Sigmoid colon (tissue), 6 donors: ENCODE measurements at regions not wholly inside any gene's neighbourhood (a gene's known extent, or its start where the extent isn't known, plus 50 kb on each side); places are given as distances from the start of the nearest gene placed in this dataset.

Experiments
- DNase-seq: peaks from one replicate; pipeline ENCODE4 v3.0.0-alpha.2; 2019
- H3K27ac ChIP-seq, 4 donors: fragments of 200-600 bp; sonication (generic); one replicate each; pipeline ENCODE4 v1.5.1; 2016 to 2019; ENCODE audit warnings: mild to moderate bottlenecking in 1 of 4
- H3K27me3 ChIP-seq, 3 donors: fragments of 200-600 bp; sonication (generic); one replicate each; pipeline ENCODE4 v1.5.1; 2019; ENCODE audit warnings: mild to moderate bottlenecking in 1 of 3
- H3K36me3 ChIP-seq, 4 donors: fragments of 200-600 bp; sonication (generic); one replicate each; pipeline ENCODE4 v1.5.1; 2016 to 2019
- H3K4me1 ChIP-seq, 4 donors: fragments of 200-600 bp; sonication (generic); one replicate each; pipeline ENCODE4 v1.5.1; 2017 to 2019
- H3K4me3 ChIP-seq, 4 donors: fragments of 200-600 bp; sonication (generic); one replicate each; pipeline ENCODE4 v1.5.1; 2017 to 2019; ENCODE audit warnings: mild to moderate bottlenecking in 2 of 4, moderate library complexity in 1 of 4
- H3K9me3 ChIP-seq, 4 donors: fragments of 200-600 bp in 3 of 4; sonication (generic) in 3 of 4; one replicate each; pipeline versions ENCODE4 v1.5.1 to v1.6.1; 2013 to 2019
- EP300 ChIP-seq, 4 donors: sonication (generic); formaldehyde crosslinking; IDR thresholded peaks; one replicate each; pipeline ENCODE4 v1.6.1; 2017; ENCODE audit warnings: antibody characterized with exemption in 4 of 4
- POLR2A ChIP-seq, 2 donors: fragments of 450-650 bp; IDR thresholded peaks; one replicate each; pipeline ENCODE4 v1.6.1; 2016; ENCODE audit warnings: antibody characterized with exemption in 2 of 2, mild to moderate bottlenecking in 2 of 2, moderate library complexity in 2 of 2
- POLR2AphosphoS5 ChIP-seq, 4 donors: sonication (generic); formaldehyde crosslinking; IDR thresholded peaks; one replicate each; pipeline ENCODE4 v1.6.1; 2017; ENCODE audit warnings: antibody characterized with exemption in 4 of 4
- WGBS, 2 donors: extraction: QIAGEN DNeasy Blood & Tissue Kit; methylation state at CpG; one replicate each; pipeline ENCODE4 v1.1.7; 2013; 5-methylcytosine and 5-hydroxymethylcytosine counted together
- intact Hi-C: fragments of 100-400 bp; cut with DNase I; formaldehyde crosslinking; loops from one replicate; pipeline ENCODE4 v1.15.1; 2023
- TF ChIP-seq, protein P1 (sequence below), 4 experiments: fragments of 450-650 bp in 3 of 4; fragments of 200-600 bp in 1 of 4; IDR thresholded peaks; one replicate each; pipeline ENCODE4 v1.5.1; 2016 to 2019; ENCODE audit warnings: antibody characterized with exemption in 4 of 4, mild to moderate bottlenecking in 3 of 4, moderate library complexity in 2 of 4
- donor health status: healthy with polysubstance abuse.
- donor health status: healthy.

DNA sequence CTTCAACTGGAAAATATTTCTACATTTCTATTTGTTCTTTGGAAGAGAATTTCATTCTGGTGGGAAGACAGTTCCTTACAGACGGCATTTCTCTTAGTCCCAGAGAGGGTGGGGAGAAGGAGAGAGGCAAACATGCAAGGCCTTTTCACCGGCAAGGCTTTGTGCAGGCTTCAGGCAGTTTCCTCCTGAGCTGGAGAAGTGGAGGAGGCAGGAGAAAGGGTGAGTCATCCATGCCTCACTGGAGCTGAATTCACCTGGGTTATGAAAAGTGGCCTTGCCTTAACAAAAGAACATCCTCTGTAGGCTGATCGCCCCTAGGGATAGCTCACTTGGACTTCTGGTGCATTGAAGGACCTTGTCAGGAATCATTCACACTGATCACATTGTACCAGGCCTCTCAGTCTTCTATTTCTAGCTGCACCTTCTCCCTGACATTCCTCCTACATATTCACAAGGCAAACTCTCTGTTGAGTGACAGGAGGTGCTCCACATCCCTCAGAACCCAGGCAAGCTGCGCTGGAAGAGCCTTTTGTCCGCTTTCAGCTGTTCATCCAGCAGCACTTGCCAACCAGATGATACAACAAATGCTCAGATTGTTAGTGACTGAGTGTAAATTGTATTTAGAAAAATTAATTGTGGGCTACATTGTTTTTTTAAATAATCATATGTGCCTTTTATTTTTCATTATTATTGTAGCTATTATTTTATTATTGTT, 796.1 kb downstream of the DCDC2C start:
- no peaks in the 10 kb centered on the region for H3K27me3 ChIP-seq
- no peaks in the 10 kb centered on the region for H3K36me3 ChIP-seq
- H3K4me1 ChIP-seq: no peaks in the 10 kb centered on the region
- no peak overlapping the region for H3K27ac ChIP-seq
- TF ChIP-seq, protein P1, sequence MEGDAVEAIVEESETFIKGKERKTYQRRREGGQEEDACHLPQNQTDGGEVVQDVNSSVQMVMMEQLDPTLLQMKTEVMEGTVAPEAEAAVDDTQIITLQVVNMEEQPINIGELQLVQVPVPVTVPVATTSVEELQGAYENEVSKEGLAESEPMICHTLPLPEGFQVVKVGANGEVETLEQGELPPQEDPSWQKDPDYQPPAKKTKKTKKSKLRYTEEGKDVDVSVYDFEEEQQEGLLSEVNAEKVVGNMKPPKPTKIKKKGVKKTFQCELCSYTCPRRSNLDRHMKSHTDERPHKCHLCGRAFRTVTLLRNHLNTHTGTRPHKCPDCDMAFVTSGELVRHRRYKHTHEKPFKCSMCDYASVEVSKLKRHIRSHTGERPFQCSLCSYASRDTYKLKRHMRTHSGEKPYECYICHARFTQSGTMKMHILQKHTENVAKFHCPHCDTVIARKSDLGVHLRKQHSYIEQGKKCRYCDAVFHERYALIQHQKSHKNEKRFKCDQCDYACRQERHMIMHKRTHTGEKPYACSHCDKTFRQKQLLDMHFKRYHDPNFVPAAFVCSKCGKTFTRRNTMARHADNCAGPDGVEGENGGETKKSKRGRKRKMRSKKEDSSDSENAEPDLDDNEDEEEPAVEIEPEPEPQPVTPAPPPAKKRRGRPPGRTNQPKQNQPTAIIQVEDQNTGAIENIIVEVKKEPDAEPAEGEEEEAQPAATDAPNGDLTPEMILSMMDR (IDR thresholded peaks at IDR 0.05): no peak
- TF ChIP-seq POLR2AphosphoS5 (IDR thresholded peaks at IDR 0.05): no peak
- no peak overlapping the region for H3K4me3 ChIP-seq
- no peak for DNase-seq
- 84 to 91% methylated on average over 5 of the region's 5 CpGs for WGBS, 2 donors
- H3K9me3 ChIP-seq: no peaks in the 10 kb centered on the region
- intact Hi-C loops: no loop called here

DNA sequence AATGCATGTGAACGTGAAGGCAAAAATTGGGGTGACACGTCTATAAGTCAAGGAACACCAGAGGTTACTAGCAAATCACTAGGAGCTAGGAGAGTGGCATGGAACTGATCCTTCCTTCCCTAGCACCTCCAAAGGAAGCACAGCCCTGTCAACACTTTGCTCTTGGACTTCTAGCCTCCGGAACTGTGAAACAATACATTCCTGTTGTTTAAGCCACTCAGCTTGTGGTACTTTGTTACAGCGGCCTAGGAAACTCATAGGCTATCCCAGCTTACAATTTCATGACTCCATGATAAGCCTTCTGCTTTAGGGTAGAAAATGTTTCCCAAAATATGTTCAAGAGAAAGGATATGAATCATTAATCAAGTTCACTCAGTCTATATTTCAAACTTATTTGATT, 798.1 kb downstream of the DCDC2C start:
- no peak for TF ChIP-seq POLR2A (IDR thresholded peaks at IDR 0.05)
- no peaks in the 10 kb centered on the region for H3K36me3 ChIP-seq
- H3K27ac ChIP-seq: no peak overlapping the region
- peaks cover 0 to 3% (median 0%) of the 10 kb centered on the region in 4 donors for H3K9me3 ChIP-seq
- intact Hi-C loops: no loop called here
- H3K4me1 ChIP-seq: no peaks in the 10 kb centered on the region
- H3K27me3 ChIP-seq: no peaks in the 10 kb centered on the region
- 86 to 89% methylated on average over 4 of the region's 4 CpGs for whole genome bisulfite sequencing, 2 donors
- no peak for DNase-seq
- no peak overlapping the region for H3K4me3 ChIP-seq

DNA sequence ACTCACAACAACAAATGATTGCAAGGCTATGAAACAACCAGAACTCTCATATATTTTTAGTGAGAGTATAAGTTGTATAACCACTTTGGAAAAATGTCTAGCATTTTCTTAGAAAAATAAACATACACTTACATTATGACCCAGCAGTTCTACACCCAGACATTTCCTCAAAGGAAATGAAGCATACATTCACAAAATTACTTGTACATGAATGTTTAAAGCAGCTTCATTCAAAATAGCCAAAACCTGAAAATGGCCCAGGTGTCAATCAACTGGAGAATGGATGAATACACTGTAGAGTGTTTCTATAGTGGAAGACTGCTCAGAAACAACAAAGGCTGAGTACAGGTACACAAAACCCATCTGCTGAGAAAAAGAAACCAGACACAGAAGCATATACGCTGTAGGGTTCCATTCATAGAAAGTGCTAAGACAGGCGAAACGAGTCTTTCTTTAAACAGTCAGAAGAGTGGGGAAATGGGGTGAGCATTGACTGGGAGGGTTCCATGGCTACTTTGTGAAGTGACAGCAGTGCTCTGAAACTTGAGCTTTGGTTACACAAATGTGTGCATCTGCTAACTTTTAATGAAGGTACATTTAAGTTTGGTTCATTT, 799.0 kb downstream of the DCDC2C start:
- Histone ChIP-seq H3K9me3 (peaks cover 0 to 3% (median 0%) of the 10 kb centered on the region in 4 donors), H3K4me1 (no peaks in the 10 kb centered on the region)
- intact Hi-C loops: no loop called here

DNA sequence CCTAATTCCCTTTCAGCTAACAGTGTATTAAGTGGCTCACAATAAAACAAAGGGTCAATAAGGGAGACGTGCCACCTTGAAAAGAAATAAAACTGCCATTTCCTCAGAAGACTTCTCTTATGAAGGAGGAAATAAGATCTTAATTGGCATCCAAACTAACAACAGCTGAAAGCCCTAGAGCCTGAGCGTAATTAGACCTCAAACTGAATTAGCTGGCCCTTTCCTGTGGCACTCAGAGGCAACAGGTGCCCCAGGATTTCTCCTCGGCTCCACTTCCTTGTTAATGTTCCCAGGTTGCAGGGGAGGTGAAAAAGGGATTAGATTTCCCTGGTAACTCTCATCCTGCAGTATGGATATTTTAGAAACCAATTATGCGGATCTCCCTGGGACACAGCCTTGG, 804.3 kb downstream of the DCDC2C start:
- intact Hi-C loops: no loop called here

More for the DNA sequence above, 799.0 kb downstream of the DCDC2C start:
- Histone ChIP-seq H3K27ac (no peak overlapping the region), H3K27me3 (no peaks in the 10 kb centered on the region), H3K4me3 (no peak overlapping the region), H3K36me3 (no peaks in the 10 kb centered on the region)
- WGBS, 2 donors: 91% methylated on average over 3 of the region's 3 CpGs
- DNase-seq: no peak
- TF ChIP-seq, protein P1 (IDR thresholded peaks at IDR 0.05): no peak
- TF ChIP-seq POLR2AphosphoS5 (IDR thresholded peaks at IDR 0.05) (no peak), EP300 (IDR thresholded peaks at IDR 0.05) (no peak), POLR2A (IDR thresholded peaks at IDR 0.05) (no peak)

DNA sequence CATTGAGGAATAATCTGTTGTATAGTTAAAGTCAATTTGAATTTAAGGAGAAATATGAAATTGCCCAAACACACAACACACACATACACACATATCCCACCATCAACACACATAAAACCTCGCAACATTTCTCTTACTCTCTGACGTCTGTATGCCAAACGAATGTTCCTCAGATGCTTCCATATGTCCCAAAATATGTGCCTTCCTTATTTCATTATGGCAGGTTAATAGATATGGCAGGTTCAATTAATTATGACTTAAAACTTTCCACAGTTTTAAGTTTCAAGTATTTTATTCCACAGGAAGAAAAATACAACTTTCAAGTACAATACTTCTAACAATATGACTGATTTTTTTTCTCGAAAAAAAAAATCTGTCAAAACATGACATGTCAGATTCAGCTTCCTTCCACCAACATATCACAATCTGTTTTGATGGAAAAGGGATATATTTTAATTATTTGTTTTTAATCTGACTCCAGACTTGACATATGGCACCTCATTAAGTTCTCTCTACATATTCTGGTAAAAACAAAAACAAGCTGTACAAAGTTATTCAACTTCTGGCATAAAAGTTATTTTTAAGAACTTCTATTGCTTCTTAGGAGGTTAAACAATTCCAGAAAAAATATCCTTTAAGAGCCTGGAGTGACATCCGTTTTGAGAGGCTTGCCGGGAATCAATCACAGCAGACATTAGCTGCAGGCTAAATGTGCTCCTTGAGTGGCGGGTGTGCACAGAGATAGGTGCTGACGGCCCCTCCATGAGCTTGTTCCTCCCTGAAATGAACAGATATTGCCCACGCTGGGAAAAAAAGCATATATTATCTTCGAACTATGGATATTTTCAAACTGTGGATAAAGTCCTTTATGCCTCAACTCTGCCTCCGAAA, 812.7 kb downstream of the DCDC2C start:
- Histone ChIP-seq H3K4me3 (no peak overlapping the region), H3K27me3 (no peaks in the 10 kb centered on the region), H3K9me3 (peaks cover 0 to 3% (median 0%) of the 10 kb centered on the region in 4 donors), H3K4me1 (no peaks in the 10 kb centered on the region), H3K27ac (no peak overlapping the region), H3K36me3 (no peaks in the 10 kb centered on the region)
- no peak for TF ChIP-seq EP300 (IDR thresholded peaks at IDR 0.05)
- TF ChIP-seq POLR2A (IDR thresholded peaks at IDR 0.05): no peak
- no peak for TF ChIP-seq POLR2AphosphoS5 (IDR thresholded peaks at IDR 0.05)
- TF ChIP-seq, protein P1 (IDR thresholded peaks at IDR 0.05): no peak
- intact Hi-C loops: no loop called here
- 78 to 81% methylated on average over 11 of the region's 11 CpGs for WGBS, 2 donors
- DNase-seq: no peak

More for the DNA sequence above, 804.3 kb downstream of the DCDC2C start:
- Histone ChIP-seq H3K4me1 (no peaks in the 10 kb centered on the region), H3K4me3 (no peak overlapping the region), H3K27ac (no peak overlapping the region), H3K9me3 (peaks cover 0 to 12% (median 0%) of the 10 kb centered on the region in 4 donors), H3K36me3 (no peaks in the 10 kb centered on the region), H3K27me3 (no peaks in the 10 kb centered on the region)
- 67 to 74% methylated on average over 4 of the region's 4 CpGs for WGBS, 2 donors
- no peak for DNase-seq
- TF ChIP-seq POLR2AphosphoS5 (IDR thresholded peaks at IDR 0.05): no peak
